ENCODE measurements at regions not wholly inside any gene's neighbourhood (a gene's known extent, or its start where the extent isn't known, plus 50 kb on each side); places are given as distances from the start of the nearest gene placed in this dataset.
A peak's percentile ranks its signal among the peaks of the same experiment; 100 is the strongest.
"Not testable (repeated sequence)": the region's sequence is repeated elsewhere in the genome, so short reads cannot be mapped to it uniquely, and the experiment has no call there.

- not testable (repeated sequence) for DNase-seq (ENCODE audit: low read depth); H3K4me3 ChIP-seq (ENCODE audit: low read length)
Observed at GRCh38 chr6:142016666-142017065, 116.1 kb upstream of the GJE1 start.

- H3K4me3 ChIP-seq (ENCODE audit: low read length); DNase-seq (ENCODE audit: low read depth): not testable (repeated sequence)
Observed at GRCh38 chr6:142015463-142015862, 117.3 kb upstream of the GJE1 start.

GRCh38 chr6:142015011-142015410, 117.7 kb upstream of the GJE1 start:
- H3K4me3 ChIP-seq (ENCODE audit: low read length), result peak overlapping the region; percentile 22
- no peak for DNase-seq (ENCODE audit: low read depth)
- no peak for TF ChIP-seq CTCF (conservative IDR thresholded peaks at IDR 0.05; ENCODE audit: low read depth, low read length)

- no peak for TF ChIP-seq CTCF (conservative IDR thresholded peaks at IDR 0.05; ENCODE audit: low read depth, low read length)
- DNase-seq (ENCODE audit: low read depth), result peak; percentile 38
- H3K4me3 ChIP-seq (ENCODE audit: low read length), result peak overlapping the region; percentile 22
Observed at GRCh38 chr6:142014515-142014914, 118.2 kb upstream of the GJE1 start.

- no peak for DNase-seq (ENCODE audit: low read depth)
- no peak for TF ChIP-seq CTCF (conservative IDR thresholded peaks at IDR 0.05; ENCODE audit: low read depth, low read length)
- H3K4me3 ChIP-seq (ENCODE audit: low read length), result no peak overlapping the region
Observed at GRCh38 chr6:142013875-142014495, 118.7 kb upstream of the GJE1 start.

GRCh38 chr6:142013287-142013686, 119.4 kb upstream of the GJE1 start:
- TF ChIP-seq CTCF (conservative IDR thresholded peaks at IDR 0.05; ENCODE audit: low read depth, low read length), result no peak
- peak; percentile 66 for DNase-seq (ENCODE audit: low read depth)
- H3K4me3 ChIP-seq (ENCODE audit: low read length), result no peak overlapping the region

GRCh38 chr6:142011775-142012174, 121.0 kb upstream of the GJE1 start:
- no peak for TF ChIP-seq CTCF (conservative IDR thresholded peaks at IDR 0.05; ENCODE audit: low read depth, low read length)
- no peak overlapping the region for H3K4me3 ChIP-seq (ENCODE audit: low read length)

GRCh38 chr6:142011156-142011555, 121.6 kb upstream of the GJE1 start:
- H3K4me3 ChIP-seq (ENCODE audit: low read length), result no peak overlapping the region
- DNase-seq (ENCODE audit: low read depth), result no peak
- TF ChIP-seq CTCF (conservative IDR thresholded peaks at IDR 0.05; ENCODE audit: low read depth, low read length), result no peak

More at GRCh38 chr6:142011775-142012174, 121.0 kb upstream of the GJE1 start:
- DNase-seq (ENCODE audit: low read depth), result no peak
